Stimulated activated CD4-positive, alpha-beta T cell treated with anti-CD3 and anti-CD28 coated beads, Interleukin-12 subunit alpha, Interleukin-12 subunit beta, amount 100 ng/mL, for 24 hours (primary cell): ENCODE measurements at regions not wholly inside any gene's neighbourhood (a gene's known extent, or its start where the extent isn't known, plus 50 kb on each side); places are given as distances from the start of the nearest gene placed in this dataset.
"Not testable (repeated sequence)": the region's sequence is repeated elsewhere in the genome, so short reads cannot be mapped to it uniquely, and the experiment has no call there.

ENCODE experiments used
- DNase-seq, 2 experiments: peaks; one replicate each; pipeline ENCODE4 v3.0.0-alpha.2; 2020; ENCODE audit warnings: low read depth in 2 of 2

DNA sequence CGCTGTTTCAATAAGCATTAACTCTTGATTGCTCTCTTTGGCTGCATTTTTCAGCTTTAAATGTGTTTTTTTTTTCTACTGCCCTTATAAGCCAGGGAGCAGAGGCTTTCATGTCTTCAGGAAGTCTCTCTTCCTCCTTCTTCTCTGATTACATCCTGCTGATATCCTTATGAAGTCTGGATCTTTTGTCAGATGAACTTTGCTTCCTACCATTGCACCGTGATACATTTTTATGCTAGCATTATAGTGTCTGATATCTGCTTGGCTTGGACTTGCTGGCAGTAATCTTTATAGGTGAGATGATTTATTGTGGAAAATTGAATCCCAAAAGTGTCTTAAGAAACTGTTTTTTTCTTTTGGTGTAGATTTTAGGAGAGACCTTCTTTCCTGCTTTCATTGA, 160.4 kb upstream of the CFAP20DC start:
- no peak for DNase-seq

DNA sequence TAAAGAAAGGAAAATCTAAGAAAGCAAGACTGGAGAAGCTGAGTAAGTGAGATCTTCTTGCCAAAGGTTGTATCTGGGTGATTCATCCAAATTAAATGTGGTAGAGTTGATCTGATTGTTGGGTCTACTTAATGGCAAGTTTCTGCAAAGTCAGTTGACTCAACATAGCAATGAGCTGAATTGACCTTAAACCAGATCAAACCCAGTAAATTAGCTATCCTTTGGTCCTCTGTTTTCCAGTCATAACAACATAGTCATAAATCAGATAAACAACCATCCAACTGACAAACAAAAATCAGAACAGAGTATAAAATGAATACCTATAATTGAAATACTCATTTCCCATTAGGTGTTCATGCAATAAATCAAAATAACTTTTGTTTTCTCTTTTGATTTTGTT, 142.6 kb upstream of the CFAP20DC start:
- DNase-seq: no peak

DNA sequence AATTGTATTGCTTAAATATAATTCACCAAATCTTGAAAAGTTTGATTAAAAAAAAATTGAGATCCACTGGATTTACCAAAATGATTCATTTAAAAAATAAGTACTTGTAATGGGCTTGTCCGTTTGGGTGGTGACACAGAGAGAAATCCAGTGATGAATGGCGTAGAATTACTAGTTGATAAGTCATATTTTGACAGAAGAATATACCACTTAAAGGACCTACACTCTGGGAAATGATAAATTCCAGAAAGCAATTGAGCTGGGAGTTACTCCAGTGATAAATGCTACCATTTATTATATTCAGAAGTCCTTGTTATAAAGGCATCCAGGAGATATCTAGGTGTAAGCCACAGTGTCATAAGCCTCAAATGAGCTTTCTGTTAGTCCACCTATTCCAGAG, 141.8 kb upstream of the CFAP20DC start:
- DNase-seq: no peak

DNA sequence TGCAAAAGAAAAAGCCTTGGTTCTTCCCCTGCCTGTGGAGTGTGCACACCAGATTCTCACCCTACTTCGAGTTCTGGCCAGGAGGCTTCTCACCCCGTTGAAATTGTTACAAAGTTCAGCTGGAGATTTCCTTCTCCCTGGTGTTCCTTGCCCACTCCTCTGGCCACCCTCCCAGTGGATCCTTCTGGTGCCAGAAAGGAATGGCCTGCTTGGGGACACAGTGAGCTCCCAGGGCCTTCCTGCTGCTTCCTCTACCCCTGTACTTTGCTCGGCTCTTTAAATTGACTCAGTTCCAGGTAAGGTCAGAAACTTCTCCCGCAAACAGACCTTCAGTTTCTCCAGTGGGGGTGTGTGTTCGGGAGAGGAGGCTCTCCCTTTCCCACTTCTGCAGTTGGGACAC, 140.1 kb upstream of the CFAP20DC start:
- DNase-seq: no peak

DNA sequence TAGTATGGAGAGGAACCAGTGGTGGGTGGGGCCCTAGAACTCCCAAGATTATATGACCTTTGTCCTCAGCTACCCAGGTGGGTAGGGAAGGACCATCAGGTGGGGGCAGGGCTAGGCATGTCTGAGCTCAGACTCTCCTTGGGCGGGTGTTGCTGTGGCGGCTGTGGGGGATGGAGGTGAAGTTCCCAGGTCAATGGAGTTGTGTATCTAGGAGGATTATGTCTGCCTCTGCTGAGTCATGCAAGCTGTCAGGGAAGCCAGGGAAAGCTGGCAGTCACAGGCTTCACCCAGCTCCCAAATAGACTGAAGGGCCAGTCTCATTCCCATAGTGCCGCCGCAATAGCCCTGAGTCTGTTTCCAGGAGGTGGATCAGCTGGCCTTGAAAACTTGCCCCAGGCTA, 139.7 kb upstream of the CFAP20DC start:
- DNase-seq: no peak

DNA sequence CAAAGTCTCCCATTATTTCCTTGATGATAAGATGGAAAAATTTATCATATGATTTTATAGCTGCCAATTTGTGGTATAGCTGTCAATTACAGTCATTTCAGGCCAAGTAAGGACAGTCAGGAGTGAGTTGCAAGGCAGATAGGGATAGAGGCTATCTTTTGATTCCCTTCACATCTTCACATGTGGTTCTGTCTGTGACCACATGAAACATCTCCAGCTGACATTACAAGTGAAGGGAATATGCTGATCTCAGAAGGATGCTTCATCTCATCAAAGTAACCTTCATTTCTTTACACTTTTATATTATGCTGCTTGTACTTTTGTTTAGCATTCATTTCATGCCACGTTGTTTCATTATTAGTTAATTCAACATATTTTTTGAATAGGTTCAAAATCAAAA, 136.9 kb upstream of the CFAP20DC start:
- no peak for DNase-seq

DNA sequence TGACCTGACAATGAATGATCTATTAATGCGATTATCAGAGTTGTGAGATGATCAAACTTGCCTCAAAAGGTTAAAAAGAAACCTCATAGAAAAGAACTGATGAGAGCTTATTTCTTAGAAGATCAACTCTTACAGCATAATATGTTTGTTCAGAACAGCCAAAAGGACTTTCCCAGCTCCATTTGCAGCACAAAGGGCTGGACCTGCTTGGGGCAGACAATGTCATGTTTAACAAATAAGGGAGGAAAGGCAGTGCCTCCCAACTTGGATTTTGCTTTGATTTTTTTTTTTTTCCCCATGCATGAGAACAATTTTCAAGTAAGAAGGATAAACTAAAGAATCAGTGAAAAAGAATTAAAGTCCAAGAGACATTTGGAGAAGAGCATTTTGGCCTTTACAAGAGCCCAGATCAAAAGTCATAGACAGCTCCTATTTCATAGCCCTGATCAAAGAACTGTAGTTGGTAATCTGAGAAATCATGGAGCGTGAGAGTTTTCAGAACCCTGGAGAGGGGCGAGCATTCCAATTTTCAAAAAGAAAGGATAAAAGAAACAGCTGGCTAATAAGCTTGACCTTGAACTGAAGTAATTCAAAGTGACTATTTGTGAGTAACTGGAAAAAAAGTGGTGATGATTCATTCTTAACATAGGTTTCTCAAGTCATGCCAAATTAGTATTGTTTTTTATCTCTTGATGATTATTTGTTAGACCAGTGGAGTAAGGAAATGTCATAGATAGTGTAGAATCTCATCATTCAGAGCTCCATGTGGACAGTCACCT, 136.0 kb upstream of the CFAP20DC start:
- no peak for DNase-seq

DNA sequence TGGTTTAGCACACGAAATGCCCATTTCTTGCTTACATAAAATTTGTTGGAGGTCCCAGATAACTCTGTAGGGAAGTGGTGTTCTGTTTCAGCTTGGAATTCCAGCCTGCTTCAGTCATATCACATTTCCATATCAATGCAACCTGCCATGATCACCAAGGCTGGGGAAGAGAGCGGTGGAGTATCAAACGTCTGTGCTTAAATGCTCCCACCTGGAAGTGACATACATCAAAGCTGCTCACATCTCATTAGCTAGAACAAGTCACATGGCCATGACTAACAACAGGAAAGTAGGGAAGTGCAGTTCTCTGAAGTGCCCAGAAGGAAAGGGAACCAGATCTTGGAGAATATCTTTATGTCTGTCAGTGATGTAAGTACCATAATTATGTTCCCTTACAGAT, 130.2 kb upstream of the CFAP20DC start:
- DNase-seq: no peak

DNA sequence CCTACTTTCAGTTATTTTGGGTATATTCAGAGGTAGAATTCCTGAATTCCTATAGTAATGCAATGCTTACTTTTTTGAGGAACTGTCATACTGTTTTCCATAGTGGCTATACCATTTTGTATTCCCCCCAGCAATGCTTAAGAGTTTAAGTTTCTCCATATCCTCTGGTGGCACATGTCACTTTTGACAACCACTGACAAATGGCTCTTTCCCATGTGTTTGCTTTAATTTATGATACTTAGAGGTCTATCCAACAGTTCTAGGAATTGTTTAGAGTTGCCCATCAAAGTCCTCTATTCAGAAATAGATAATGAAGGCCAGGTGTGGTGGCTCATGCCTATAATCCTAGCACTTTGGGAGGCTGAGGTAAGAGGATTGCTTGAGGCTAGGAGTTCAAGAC, 128.9 kb upstream of the CFAP20DC start:
- no peak for DNase-seq

DNA sequence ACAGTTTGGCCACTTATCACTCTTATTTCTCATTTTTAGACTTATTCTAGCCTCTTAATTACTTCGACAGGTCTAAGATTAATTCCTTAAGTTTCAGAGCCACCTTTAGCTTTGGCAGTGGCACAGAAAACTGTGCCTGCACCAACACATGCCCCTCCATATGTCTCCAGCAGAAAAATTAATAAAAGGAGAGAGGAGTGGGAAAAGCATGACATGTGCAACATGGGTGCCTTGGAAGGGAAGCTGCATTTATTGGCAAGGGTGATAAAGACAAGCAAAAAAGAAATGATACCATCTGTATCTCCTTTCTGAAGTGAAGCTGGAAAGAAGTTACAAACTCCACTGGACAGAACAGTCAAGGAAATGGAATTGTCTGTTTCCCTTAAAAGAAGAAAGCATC, 121.7 kb upstream of the CFAP20DC start:
- DNase-seq: no peak

DNA sequence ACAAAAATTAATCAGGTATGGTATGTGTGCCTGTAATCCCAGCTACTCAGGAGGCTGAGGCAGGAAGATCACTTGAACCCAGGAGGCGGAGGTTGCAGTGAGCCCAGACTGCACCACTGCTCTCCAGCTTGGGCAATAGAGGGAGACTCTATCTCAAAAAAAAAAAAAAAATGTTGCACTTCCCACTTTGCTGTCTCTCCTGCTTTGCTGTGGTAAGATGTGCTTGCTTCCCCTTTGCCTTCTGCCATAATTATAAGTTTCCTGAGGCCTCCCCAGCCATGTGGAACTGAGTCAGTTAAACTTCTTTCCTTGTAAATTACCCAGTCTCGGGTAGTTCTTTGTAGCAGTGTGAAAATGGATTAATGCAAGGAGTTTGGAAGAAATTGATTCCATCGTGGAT, 120.3 kb upstream of the CFAP20DC start:
- not testable (repeated sequence) for DNase-seq

DNA sequence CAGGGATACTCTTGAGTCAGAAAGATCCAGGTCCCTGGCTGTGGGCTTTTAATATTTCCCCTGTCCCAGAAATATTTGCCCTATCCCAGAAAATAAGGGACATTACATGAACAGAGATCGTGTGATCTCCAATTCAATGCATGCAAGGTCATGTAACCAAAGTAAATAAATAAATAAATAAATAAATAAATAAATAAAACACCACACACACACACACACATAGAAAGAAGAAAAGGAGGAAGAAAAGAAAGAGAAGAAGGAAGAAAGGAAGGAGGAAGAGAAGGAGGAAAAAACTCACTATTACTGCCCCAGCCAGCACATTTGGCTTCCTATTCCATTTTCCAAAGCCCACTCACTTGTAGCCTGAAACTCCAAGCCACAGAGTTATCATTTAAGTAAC, 117.9 kb upstream of the CFAP20DC start:
- no peak for DNase-seq

DNA sequence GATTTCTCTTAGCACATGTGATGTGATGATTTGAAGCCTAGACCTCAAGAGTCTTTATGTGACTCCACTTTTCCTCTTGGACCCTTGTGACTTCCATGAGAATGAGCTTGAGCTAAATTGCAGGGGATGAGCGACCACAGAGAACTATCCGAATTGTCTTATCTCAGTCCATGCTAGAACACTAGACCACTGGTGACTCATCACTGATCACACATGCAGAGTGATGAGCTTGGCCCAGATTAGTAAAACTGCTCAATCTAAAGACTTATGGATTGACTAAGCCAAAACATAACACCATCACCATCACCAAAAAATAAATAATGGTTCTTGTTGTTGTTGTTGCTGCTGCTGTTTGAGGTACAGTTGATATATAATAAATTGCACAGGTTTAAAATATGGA, 114.1 kb upstream of the CFAP20DC start:
- DNase-seq: no peak

DNA sequence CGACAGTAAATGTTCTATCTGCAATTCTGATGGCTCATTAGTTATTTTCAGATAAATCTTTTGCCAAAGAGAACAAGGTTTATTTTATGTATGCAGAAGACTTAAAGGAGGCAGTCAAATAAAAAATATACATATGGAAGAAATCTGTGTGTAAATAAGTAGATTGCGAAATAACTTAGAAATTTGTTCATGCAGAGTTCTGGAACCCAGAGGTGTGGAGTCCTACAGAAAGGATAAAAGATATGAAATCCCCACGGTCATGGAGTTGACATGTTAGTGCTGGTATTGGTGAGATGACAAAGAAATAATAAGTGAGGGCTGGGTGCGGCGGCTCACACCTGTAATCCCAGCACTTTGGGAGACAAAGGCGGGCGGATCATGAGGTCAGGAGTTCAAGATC, 111.2 kb upstream of the CFAP20DC start:
- no peak for DNase-seq

DNA sequence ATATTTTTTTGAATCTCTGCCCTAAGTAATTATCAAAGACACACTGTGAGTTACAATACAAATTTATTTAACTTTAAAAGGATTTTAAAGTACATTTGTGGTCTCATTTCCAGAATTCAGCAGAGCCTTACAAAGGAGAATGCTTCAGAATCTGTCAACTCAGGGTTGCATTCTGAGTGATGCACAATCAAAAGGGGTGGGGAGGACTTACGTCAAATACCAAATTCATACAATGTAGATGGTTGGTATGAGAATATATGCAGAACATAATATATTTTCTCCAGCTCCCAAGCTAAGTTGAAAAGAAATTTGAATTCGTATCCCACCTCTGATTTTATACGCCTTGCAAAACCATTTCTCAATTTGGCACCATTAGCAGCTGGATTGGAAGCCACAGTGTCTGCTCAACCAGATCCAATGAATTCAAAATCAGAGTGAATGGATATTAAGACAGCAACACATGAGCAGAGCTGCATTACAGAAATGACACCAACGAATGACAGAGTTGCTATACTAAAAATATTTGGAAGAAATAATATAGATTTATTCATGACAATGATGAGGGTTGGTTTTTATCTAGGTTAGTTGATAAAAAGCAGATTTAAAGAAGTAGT, 110.4 kb upstream of the CFAP20DC start:
- DNase-seq: no peak

DNA sequence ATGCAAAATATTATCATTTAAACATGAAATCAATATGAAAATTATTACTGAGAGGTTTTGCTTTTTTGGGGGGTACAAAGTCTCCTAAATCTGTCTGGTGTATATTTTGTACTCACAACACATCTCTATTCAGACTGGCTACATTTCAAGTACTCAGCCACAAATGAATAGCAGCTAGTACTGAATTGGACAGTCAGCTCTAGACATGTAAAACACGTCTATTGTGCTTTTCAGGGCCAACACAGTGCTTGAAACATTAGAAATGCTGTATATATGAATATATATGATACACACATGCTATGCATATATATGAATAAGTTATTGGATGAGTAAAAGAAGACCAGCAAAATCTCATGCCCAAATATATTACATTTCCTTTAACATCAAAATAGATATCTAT, 103.8 kb upstream of the CFAP20DC start:
- no peak for DNase-seq

DNA sequence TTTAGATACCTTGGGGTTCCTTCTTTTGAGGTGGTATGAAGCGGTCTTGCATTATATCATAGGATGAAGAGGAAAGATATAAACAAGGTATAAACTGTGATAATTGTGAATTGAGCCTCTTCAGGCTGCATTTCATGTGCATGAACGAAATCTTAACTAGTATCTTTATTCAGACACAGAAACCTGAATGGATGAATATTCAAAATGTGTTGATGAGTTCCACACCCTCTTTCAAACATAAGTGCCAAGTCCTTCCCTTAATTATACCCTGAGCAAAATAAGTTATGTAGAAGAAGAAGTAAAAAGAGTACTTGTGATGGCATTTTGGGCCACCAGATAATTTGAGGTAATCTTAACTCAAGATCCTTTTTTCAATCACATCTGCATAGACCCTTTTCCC, 103.1 kb upstream of the CFAP20DC start:
- DNase-seq: no peak

DNA sequence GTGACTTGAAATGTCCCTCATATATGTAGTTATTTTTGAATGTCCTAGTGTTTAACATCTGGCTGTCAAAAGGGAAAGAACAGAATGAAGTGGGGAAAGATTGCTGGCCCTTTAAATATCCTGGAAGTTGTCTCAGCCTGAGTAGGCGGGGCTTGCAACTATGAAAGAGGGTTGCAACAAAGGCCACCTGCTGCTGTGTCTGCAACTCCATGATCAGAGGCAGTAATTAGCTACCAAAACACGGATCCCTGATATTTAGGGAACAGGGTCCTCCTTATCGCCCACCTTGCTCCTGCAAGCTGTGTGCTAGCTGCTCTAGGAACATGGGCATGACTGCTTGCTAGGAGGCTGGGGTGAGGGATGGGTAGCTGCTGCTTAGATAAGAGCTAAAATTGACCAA, 100.2 kb upstream of the CFAP20DC start:
- DNase-seq: no peak

DNA sequence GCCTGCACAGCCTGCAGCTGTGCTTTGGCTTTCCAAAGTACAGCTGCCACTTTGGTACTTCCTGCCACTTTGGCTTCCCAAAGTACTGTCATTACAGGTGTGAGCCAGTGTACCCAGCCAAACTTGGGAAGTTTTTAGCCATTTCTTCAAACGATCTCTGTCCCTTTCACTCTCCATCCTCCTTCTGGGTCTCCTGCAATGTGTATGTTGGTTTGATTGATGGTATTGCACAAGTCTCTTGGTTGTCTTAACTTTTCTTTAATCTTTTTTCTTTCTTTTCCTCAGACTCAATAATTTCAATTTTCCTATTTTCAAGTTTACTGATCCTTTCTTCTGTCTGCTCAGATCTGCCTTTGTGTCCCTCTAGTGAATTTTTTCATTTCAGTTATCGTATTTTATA, 99.3 kb upstream of the CFAP20DC start:
- no peak for DNase-seq

DNA sequence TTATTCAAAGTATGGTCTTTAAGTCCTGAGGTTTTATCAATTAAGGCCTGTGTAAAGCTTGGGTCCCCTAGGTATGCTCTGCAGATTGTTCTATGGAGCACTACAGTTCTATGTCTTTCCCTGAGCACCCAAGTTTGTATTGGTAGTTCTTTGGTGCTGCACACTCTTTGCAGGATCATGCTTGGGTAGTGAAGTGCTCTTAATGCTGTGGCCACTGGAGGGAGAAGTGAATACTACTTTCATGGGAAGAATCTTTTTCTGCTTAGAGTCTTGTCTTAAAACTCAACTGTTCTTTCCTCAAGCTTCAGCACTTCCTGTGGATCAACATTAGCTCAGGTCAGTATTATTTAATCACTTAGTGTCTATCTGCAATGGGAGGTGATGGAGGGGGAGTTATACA, 93.6 kb upstream of the CFAP20DC start:
- DNase-seq: no peak

DNA sequence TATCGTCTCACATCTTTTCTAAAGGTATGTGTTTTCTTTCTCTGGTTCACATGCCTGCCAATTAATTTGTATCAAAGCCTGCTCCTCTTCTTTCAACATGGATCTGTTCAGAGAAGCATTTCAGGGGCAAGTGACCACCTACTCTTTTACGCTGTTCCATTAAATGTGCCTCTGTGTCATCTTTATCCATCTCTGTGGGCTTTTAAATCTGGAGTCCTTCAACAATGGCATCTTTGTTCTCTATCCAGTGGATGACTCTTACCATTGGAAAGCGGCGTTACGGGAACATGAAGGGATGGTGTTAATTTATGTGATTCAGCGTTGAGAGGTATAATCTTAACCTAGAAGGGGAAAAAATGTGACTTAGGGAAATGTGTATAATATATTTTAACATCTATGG, 92.7 kb upstream of the CFAP20DC start:
- DNase-seq: no peak

DNA sequence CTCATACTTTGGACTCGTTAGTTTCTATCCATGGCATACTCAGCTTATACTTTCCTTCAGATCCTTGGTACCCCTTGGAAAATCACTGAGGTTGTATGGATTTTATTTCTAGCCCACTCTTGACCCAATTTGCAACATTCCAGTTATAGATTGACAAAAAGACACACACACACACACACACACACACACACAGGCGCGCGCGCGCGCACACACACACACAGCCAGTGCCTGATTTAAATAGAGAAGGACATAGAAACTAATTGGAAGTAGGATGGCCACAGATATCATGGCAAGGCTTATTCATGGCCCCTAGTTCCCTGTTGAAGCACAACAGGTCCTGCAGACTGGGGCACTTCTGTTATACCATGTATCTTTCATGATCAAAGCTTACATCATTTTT, 89.1 kb upstream of the CFAP20DC start:
- DNase-seq: no peak

DNA sequence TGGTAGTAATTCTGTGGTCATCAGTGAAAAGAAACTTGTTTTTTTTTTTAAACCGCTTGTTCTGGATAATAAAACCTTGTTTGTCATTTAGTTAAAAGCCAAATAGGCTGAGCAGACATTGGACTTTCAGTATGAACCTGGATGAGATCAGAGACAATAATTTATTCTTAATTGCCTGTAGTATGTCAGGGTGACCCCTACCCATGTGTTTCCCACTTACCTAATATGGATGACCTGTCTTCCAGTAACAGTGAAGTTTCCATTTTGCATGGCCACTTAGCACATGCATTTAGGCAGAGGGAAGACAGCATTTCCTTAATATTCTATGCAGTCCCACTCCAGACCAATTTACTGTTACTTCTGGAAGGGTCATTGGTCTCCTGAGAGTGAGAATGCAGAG, 87.6 kb upstream of the CFAP20DC start:
- DNase-seq: no peak

DNA sequence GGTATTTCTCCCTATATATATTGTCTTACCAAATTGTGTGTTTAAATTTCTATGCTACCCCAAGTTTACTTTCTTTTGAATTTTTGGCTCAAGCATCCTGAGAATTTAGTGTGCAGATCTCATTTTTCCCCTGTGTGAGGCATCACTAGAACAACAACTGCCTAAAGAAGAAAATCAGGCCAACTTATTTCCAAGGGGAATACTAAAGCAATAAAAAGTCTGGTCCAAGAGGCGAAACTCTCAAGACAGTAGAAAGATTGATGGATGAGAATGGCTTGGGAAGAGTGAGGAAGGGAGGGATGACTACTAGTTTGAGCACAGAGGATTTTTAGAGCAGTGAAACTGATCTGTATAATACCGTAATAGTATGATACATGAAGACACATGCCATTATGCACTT, 86.3 kb upstream of the CFAP20DC start:
- no peak for DNase-seq
